Lung microvascular endothelial cell (primary cell): ENCODE measurements at regions not wholly inside any gene's neighbourhood (a gene's known extent, or its start where the extent isn't known, plus 50 kb on each side); places are given as distances from the start of the nearest gene placed in this dataset.
"Not testable (repeated sequence)": the region's sequence is repeated elsewhere in the genome, so short reads cannot be mapped to it uniquely, and the experiment has no call there.

Source experiments
- DNase-seq, 2 donors: peaks; one replicate each; pipeline versions ENCODE4 v3.0.0 to v3.0.0-alpha.2; 2010; ENCODE audit warnings: low read depth in 2 of 2

DNA sequence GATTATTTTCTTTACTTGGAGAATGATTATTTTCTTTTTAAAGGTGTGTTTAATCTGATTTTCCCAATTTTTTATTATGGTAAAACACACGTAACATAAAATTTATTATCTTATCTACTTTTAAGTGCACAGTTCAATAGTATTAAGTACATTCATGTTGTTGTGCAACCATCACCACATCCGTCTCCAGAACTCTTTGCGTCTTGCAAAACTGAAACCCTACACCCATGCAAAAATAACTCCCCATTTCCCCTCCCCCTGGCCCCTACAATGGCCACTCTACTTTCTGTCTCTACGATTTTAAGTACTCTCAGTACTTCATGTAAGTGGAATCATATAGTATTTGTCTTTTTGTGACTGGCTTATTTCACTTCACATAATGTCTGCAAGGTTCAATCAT is 230.7 kb downstream of the SATB1 start:
- DNase-seq: no peak

DNA sequence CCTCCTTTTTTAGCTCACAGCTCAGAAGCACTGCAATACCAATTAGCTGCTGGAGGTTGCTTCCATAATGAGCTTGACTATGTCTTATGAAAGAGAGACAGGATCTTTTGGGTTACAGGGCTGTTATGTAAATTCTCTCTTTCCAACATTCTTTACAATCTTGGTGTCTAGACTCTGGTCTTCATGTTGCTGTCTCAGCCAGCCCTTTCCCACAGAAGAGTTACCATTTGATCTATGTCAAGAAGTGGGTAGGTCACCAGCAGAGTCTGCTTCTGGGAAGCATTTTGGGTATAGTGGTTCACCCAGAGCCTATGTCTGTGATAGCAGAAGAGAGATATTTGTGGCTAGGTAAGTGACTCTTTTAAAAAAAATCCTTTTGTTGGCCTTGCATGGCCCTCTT is 234.5 kb downstream of the SATB1 start:
- DNase-seq: no peak

DNA sequence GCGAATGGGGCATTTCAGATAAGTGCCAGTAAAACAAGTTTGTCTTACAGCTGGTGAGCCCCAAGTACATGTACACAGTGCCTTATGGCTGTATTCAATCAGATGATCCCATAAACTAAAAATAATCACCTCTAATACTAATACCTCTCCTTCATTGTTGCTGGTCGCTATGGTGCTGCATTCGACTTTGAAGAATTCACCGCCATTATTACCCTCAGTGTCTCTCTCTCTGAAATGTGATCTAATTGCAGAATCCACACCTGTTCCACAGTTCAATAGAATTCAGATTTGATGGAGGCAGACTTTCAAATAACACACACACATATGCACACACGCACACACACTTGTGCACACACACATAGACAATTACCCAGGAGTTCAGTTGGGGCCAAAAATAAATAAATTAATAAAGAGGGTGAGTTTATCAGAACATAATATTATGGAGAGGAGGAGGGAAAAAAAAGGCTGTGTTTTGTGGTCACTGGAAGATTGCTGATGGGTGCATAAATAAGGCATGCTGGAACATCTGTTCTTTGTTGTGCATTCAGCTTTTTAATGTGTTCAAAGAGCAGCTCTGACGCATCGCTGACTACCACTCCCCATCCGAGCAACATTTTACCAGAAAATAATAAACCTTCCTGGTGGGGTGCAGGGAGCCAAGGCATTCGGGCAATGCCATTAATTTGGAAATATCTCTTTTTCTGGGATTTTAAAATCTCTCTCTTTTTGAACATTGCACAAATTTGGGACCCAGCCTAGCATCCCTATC is 235.7 kb downstream of the SATB1 start:
- DNase-seq: no peak

DNA sequence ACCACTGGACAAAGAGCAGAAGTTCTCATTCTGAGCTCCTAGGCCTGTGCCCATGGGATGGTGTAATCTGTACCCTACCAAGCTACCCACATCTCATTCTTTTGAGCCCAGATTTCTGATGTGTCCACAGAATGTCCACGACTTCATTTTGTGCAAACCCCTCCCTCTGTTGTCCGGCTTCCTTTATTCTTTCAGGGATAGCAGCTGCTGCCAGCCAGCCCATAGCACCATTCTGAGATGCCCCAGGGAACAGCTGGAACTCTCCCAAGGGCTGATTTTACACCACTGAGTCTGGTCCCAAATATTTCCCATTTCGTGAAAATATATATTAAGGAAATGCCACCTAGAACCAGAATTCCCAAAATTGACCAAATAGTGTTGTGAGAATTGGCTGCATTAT is 236.6 kb downstream of the SATB1 start:
- DNase-seq: no peak

DNA sequence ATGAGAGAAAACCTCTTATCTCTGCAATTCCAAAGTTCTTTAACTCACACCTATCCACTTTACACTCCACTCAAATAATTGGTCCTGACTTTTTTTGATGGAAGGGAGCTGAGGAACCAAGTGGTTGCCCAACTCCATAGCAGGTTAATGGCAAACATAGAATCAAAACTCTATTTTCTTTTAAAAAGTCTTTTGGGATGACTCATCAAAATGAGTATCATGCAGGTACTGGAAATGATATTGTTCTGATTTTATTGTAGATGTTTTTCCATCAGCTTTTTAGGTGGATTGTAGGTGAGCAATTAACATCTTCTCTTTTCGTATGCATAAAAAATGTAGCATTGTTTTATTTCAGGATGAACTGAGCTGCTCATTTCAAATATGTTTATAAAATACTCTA is 239.5 kb downstream of the SATB1 start:
- DNase-seq: no peak

DNA sequence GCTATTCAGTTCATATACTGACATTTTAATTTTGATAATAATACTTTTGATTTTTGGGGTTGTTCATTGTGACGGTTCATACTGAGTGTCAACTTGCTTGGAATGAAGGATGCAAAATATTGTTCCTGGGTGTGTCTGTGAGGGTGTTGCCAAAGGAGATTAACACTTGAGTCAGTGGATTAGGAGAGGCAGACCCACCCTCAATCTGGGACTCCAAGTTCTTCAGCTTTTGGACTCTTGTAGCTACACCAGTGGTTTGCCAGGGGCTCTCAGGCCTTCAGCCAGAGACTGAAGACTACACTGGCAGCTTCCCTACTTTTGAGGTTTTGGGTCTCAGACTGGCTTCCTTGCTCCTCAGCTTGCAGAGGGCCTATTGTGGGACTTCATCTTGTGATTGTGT is 242.2 kb downstream of the SATB1 start:
- DNase-seq: not testable (repeated sequence)

DNA sequence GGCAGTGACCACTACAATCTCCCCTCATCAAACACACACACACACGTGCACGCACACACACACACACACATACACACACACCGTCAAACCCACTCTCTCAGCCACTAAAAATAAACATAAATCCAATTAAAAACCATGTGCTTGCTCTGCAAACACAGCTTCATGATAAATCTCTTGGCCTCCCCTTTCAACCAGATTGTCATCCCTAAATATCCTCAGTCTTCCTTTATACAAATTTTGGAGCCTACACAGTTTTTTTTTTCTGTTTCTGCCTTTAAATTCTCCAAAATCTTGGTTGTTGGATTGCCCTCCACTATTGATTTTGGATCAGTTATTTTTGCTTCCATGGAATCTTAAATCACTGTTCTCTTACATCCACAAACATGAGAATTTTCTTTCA is 245.6 kb downstream of the SATB1 start:
- DNase-seq: no peak

DNA sequence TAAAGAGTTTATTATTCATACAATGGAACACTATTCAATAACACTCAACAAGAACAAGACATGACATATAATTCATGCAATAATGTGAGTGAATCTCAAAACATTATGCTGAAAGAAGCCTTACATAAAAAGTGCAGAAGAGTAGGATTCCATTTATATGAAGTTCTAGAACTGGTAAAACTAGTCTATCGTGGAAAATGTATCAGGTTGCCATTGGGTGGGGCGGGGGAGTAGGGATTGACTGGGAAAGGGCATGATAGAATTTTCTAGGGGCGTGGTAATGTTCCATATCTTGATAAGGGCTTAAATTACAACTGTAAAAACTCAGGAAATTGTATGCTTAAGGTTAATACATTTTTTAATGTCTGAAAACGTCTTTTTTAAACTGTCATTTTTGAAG is 247.9 kb downstream of the SATB1 start:
- DNase-seq: no peak

DNA sequence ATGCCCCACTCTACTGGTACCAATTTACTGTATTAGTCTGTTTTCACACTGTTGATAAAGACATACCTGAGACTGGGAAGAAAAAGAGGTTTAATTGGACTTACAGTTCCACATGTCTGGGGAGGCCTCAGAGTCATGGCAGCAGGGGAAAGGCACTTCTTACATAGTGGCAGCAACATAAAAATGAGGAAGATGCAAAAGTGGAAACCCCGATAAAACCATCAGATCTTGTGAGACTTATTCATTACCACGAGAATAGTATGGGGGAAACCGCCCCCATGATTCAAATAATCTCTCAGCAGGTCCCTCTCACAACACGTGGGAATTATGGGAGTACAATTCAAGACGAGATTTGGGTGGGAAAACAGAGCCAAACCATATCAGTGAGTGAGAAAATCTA is 251.2 kb downstream of the SATB1 start:
- DNase-seq: not testable (repeated sequence)

DNA sequence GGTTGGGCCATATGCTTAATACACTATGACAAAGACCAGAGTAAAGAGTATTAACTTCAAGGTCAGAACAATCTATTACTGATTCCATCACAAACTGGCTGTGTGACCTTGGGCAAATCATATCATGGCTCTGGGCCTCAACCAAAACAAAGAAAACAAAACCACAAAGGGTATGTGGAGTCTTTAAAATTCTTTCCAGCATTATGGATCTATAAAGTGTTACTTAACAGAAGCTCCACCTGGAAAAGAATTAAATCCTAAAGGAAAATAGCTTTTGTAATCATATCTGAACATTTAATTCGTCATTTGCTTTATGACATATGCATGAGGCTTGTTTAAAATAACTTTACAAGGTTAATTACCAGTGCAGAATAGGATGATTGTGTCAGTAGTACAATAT is 265.5 kb downstream of the SATB1 start:
- DNase-seq: no peak

DNA sequence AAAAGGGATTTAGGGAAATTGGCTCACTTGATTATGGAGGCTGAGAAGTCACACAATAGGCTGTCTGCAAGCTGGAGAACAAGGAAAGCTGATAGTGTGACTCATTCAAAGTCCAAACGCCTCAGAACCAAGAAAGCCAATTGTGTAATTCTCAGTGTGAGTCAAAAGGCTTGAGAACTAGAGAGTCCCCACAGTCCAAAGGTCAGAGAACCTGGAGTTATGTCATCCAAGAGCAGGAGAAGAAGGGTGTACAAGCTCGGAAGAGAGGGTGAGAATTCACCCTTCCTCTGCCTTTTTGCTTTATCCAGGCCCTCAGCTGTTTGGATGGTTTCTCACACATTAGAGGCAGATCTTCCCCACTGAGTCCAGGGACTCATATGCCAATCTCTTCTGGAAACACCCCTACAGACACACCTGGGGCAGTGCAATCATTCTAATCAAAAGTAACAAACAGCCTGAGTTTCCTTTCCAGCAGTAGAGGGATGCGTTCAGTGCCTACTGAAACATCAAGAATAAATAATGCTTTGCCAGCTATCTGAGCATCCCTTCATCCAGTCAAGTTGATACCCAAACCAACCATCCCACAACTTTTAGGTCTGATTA is 271.5 kb downstream of the SATB1 start:
- no peak for DNase-seq

DNA sequence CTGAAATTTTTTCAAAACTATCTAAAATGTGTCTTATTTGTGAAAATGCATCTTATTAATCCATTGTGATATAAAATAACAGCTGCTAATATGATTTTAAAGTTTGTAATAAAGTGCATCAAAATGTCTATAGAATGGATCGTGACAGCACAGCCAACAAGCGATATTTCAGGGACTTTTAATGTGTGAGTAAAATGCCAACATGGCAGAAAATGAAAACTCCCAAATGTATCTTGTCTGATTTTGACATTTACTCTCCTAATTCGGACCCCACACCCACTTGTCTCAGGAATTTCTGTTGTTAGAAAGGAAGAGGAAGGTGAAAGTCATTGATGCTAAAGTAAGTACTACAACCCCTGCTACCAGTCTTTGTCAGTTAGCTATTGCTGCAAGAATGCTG is 273.9 kb downstream of the SATB1 start:
- DNase-seq: no peak

DNA sequence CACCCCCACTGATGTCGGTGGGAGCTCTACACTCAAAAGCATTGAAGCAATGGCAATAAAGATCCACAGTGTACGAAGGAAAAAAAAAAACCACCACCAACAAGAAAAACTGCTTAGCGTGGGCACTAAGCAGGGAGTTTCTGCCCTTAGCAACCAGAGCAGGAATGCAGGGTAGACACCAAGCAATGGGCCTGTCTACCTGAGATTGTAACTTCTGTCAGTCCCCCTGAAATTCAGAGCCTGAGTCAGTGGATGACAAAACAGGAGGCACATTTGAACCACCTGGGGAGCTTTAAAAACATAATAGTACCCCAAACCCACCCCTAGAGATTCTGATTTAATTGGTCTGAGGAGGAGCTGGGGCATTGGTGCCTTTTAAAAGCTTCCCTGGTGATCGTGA is 275.2 kb downstream of the SATB1 start:
- no peak for DNase-seq

DNA sequence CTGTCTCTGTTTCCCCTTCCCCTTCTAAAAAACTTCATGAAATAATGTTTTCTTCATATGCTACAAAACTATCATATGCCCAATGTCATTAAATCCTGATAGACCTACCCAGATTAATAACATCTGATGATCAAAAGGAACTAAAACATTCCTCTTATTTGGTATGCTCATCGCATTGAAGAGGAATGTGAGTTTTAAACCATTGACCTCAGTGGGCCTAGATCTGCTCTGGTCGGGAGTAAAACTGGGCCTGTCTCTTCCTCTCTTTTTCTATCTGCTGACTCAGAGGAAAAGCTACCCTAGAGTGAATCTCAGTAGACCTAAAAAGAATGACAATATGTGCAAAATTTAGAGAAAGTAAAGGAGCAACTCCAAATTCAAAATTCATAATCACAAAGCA is 275.8 kb downstream of the SATB1 start:
- no peak for DNase-seq

DNA sequence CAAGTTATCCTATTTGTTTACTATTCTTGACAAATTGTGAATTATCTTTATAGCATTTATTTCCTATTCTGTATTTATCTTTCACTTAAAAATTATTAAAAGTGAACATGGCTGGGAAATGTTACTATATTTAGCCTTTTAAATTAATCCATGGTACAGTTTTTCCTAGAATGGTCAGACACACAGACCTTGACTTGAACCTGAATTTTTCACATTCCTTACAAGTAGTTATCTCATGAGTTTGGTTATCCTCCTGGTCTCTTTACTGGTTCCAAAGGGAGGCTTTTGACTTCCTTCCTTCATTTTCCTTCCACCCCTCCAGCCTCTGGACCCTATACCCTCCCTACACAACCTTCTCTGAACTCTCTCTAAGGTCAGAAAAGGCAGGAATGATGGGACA is 280.6 kb downstream of the SATB1 start:
- DNase-seq: no peak

DNA sequence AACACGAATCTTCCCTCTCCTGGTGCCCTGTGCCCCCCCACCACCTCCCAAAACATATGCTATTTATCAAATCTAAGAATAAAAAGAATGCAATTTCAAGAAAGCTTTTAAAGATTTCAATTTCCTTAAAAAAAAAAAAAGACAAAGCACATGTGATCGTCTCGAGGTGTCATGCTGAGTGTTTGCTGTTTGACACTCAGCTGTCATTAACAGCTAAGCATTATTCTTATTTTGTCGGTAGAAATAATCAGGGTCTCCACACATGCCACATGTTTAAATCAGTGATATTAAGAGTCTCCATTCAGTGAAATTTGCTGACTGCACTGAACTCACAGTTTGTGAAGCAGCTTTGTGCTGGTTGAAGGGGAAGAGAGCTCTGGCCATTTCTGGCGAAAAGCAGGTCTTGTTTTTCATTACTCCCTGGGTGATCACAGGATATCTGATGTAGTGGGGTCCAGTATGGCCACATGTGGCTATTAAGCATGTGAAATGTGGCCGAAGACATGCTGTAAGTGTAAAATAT is 281.8 kb downstream of the SATB1 start:
- DNase-seq: no peak

DNA sequence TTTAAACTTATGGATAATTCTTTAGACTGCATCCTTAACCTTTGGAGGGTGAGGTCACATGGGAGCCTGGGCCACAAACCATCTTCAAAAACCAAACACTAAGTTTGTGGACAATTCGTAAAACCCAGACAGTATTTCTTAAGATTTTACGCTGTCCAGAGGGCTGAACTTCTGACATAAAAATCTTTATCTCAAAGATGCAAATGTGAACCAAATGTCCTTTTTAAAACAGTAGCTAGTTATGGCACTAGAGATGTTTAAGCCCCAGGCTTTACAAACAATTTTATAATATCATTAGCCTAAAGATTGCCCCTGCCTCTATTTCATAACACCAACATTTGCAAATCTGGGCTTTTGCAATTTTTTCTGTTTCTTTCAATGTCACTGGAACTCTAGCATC is 287.2 kb downstream of the SATB1 start:
- no peak for DNase-seq

DNA sequence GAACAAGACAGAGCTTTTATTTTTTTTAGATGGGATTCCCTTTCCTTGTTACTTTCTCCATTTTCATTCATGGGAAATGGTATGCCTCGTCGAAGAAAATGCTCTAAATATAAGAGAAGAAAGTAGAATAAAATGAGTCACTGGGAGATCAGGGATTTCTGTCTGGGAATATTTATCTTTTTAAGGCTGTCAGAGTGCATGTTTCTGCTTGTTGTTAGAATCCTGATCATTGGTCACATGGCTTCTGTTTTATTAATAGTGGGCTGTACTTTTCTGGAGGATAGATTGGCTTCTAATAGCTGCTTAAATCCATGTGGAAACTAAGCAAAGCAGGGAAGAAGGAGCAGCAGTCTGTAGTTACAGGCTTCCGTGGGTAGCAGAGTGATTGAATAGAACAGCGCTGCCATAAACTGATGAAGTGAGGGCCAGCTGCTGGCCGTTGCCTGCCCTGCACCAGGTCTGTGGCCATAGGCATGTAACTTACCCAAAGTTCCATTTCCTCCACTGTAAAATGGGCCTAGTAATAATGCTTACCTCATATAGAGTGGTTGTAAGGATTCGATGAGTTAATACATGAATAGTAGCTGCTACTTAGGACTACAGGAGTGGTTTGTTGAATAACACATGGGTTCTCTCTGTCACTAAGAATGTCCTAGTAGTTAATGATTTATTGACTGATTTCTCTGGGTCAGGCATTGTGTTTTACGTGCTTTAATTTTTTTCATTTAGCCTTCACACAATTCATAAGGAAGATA is 289.9 kb downstream of the SATB1 start:
- DNase-seq: no peak

DNA sequence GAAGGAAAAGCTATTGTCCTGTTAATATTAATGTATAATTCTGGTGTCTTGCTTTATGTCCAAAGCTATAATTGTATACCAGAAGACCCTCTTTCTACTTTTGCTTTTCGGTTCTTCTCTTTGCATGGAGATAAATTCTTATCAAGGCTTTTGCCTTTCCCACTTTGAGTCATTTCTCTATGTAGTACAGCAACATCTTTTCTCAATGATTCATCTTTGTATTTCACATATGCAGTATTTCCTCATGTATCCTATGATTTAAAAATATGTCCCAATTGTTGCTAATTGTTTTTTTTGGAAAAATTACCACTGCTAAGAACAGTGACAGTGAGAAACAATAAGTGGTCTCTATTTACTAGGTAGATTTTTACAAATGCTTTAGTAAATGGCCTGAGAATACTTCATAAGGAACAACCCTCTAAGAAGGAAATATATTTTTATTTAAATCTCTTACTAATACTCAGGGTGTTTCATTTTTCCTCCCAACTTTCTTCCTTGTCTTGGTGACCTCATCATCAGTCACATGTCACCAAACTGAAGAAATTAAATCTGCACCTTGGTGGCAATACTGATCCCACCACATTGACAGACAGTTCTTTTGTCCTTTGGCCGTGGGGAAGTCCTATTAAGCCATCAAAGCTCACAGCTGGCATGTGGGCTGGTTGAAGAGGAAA is 290.6 kb downstream of the SATB1 start:
- DNase-seq: no peak

DNA sequence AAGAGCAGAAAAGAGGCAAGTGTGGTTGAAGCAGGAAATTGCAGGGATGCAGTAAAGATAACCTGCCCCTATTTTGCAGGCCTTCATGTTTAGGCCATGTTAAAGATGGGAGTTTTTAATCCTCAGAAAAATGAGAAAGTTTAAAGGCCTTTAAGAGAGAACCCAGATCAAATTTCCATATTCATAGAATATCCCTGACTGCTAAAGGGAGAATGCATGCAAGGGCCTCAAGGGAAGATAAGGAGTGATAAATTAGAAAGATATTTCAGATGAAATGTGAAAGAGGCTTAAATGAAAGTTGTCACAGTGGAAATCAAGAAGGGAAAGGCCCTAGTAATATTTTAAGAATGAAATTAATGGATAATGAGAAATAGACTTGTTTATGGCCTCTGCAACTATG is 292.1 kb downstream of the SATB1 start:
- DNase-seq: no peak

DNA sequence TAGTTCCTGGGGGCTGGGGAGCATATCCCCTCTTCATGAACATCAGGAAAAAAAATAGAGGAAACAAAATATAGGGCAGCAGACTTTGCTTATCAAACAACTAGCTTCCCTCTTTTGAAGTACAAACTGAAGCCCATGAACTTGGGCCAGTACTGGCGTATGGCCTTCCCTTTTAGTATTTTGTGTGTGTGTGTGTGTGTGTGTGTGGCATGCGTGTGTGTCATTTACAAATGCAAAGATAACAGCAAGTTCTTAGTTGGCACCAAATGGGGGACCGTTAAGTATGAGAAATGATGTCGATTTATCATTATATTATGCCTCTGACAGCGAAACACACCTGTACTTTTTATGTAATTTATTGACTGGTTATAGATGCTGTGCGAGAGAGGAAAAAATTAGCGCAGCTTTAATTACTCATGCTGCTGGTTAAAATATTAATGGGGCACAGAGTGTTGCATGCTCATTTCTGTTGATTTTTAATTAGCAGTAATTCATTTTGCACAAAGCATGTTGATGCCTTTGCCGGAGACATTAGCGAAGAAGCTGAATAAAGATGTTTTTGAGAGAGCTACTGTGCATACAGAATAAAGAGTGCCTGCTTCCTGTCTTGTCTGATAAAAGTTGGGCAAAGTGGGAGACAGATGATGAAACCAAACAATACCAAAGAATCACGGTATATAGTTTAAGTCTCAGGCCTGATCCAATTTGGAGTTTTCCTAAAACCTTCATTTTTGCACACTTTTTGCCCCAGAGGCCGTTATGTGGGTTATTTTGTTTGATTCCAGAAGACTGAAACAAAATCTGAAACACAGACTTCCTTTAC is 297.1 kb downstream of the SATB1 start:
- no peak for DNase-seq
